Breast epithelium (tissue), 4 donors: ENCODE measurements at regions not wholly inside any gene's neighbourhood (a gene's known extent, or its start where the extent isn't known, plus 50 kb on each side); places are given as distances from the start of the nearest gene placed in this dataset.

Experiments
- DNase-seq, 2 donors: peaks; one replicate each; pipeline ENCODE4 v3.0.0-alpha.2; 2019; ENCODE audit warnings: low spot score in 2 of 2
- H3K27ac ChIP-seq, 2 donors: fragments of 200-600 bp; sonication (generic) in 1 of 2; one replicate each; pipeline ENCODE4 v1.5.1; 2016 to 2019; ENCODE audit warnings: mild to moderate bottlenecking in 1 of 2
- H3K27me3 ChIP-seq, 2 donors: fragments of 200-600 bp; sonication (generic) in 1 of 2; one replicate each; pipeline versions ENCODE4 v1.5.1 to v1.6.0; 2017 to 2019; ENCODE audit warnings: control low read depth in 1 of 2, mild to moderate bottlenecking in 1 of 2
- H3K36me3 ChIP-seq: fragments of 200-600 bp; one replicate; pipeline ENCODE4 v1.5.1; 2019
- H3K4me1 ChIP-seq, 2 donors: fragments of 200-600 bp; sonication (generic); one replicate each; pipeline ENCODE4 v1.5.1; 2016 to 2019; ENCODE audit warnings: control low read depth in 1 of 2
- H3K4me3 ChIP-seq, 3 donors: fragments of 200-600 bp; sonication (generic); 1 replicate in 2 of 3; 2 replicates in 1 of 3; pipeline ENCODE4 v1.5.1; 2016 to 2019; ENCODE audit warnings: mild to moderate bottlenecking in 3 of 3, moderate library complexity in 2 of 3
- H3K9me3 ChIP-seq, 2 donors: fragments of 200-600 bp; sonication (generic) in 1 of 2; one replicate each; pipeline ENCODE4 v1.5.1; 2016 to 2019; ENCODE audit warnings: control low read depth in 1 of 2
- CTCF ChIP-seq, 3 donors: fragments of 450-650 bp; IDR thresholded peaks; one replicate each; pipeline ENCODE4 v1.5.1; 2016 to 2017; ENCODE audit warnings: antibody characterized with exemption in 3 of 3, mild to moderate bottlenecking in 3 of 3, moderate library complexity in 3 of 3
- POLR2A ChIP-seq: fragments of 450-650 bp; IDR thresholded peaks from one replicate; pipeline ENCODE4 v1.6.1; 2016; ENCODE audit warnings: antibody characterized with exemption, mild to moderate bottlenecking, moderate library complexity
- POLR2AphosphoS5 ChIP-seq, 3 donors: sonication (generic); formaldehyde crosslinking; IDR thresholded peaks; one replicate each; pipeline ENCODE4 v1.6.1; 2017; ENCODE audit warnings: antibody characterized with exemption in 3 of 3
- intact Hi-C: fragments of 100-400 bp; cut with DNase I; formaldehyde crosslinking; loops from one replicate; pipeline ENCODE4 v1.15.1; 2023; ENCODE audit warnings: low total_unique reads

DNA sequence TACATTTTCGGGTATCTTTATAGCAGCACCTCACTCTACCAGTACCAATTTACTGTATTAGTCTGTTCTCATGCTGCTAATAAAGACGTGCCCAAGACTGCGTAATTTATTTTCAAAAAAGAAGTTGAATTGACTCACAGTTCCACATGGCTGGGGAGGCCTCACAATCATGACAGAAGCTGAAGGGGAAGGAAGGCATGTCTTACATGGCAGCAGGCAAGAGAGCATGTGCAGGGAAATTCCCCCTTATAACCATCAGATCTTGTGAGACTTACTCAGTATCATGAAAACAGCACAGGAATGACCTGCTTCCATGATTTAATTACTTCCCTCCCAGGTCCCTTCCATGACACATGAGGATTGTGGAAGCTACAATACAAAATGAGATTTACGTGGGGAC, 602.6 kb upstream of the DAB2 start:
- Histone ChIP-seq H3K27me3 (no peaks in the 10 kb centered on the region), H3K36me3 (no peaks in the 10 kb centered on the region), H3K4me1 (no peaks in the 10 kb centered on the region), H3K9me3 (no peaks in the 10 kb centered on the region), H3K27ac (no peak overlapping the region), H3K4me3 (no peak overlapping the region)
- no peak for DNase-seq
- intact Hi-C loops, result no loop called here
- TF ChIP-seq POLR2AphosphoS5 (IDR thresholded peaks at IDR 0.05) (no peak), POLR2A (no peak)

GRCh38 chr5:40025586-40025985, 600.8 kb upstream of the DAB2 start:
- peaks cover 0 to 4% of the 10 kb centered on the region in 2 donors for H3K9me3 ChIP-seq
- no peak for TF ChIP-seq POLR2AphosphoS5 (IDR thresholded peaks at IDR 0.05)
- TF ChIP-seq CTCF (IDR thresholded peaks at IDR 0.05), result no peak
- TF ChIP-seq POLR2A, result no peak
- H3K27ac ChIP-seq, result no peak overlapping the region
- no peak overlapping the region for H3K4me3 ChIP-seq
- no peaks in the 10 kb centered on the region for H3K36me3 ChIP-seq
- DNase-seq, result no peak
- H3K4me1 ChIP-seq, result no peaks in the 10 kb centered on the region
- intact Hi-C loops, result loop anchor here (1.0 kb wide), 1 partner anchor 43 kb away; no protein-coding TSS in a partner anchor
- H3K27me3 ChIP-seq, result no peaks in the 10 kb centered on the region

GRCh38 chr5:40022057-40022456, 597.3 kb upstream of the DAB2 start:
- H3K27ac ChIP-seq, result no peak overlapping the region
- H3K4me1 ChIP-seq, result no peaks in the 10 kb centered on the region
- no peaks in the 10 kb centered on the region for H3K36me3 ChIP-seq
- H3K4me3 ChIP-seq, result no peak overlapping the region
- H3K27me3 ChIP-seq, result no peaks in the 10 kb centered on the region
- intact Hi-C loops, result no loop called here
- no peak for DNase-seq
- peaks cover 0 to 6% of the 10 kb centered on the region in 2 donors for H3K9me3 ChIP-seq
- no peak for TF ChIP-seq POLR2AphosphoS5 (IDR thresholded peaks at IDR 0.05)
- no peak for TF ChIP-seq POLR2A
- no peak for TF ChIP-seq CTCF (IDR thresholded peaks at IDR 0.05)

DNA sequence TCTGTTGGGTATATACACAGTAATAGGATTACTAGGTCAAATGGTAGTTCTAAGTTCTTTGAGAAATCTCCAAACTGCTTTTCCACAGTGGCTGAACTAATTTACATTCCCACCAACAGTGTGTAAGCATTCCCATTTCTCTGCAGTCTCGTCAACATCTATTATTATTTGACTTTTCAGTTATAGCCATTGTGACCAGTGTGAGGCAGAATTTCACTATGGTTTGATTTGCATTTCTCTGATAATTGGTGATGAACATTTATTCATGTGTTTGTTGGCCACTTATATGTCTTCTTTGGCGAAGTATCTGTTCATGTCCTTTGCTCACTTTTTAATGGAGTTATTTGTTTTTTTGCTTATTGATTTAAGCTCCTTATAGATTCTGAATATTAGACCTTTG, 596.2 kb upstream of the DAB2 start:
- no peak for TF ChIP-seq CTCF (IDR thresholded peaks at IDR 0.05)
- no peak for TF ChIP-seq POLR2AphosphoS5 (IDR thresholded peaks at IDR 0.05)
- TF ChIP-seq POLR2A, result no peak
- H3K4me1 ChIP-seq, result no peaks in the 10 kb centered on the region
- peaks cover 0 to 6% of the 10 kb centered on the region in 2 donors for H3K9me3 ChIP-seq
- H3K27me3 ChIP-seq, result no peaks in the 10 kb centered on the region
- H3K4me3 ChIP-seq, result no peak overlapping the region
- H3K36me3 ChIP-seq, result no peaks in the 10 kb centered on the region
- intact Hi-C loops, result no loop called here
- no peak for DNase-seq
- H3K27ac ChIP-seq, result no peak overlapping the region

GRCh38 chr5:40017918-40018317, 593.1 kb upstream of the DAB2 start:
- no peaks in the 10 kb centered on the region for H3K4me1 ChIP-seq
- TF ChIP-seq POLR2AphosphoS5 (IDR thresholded peaks at IDR 0.05), result no peak
- TF ChIP-seq POLR2A, result no peak
- no peak for TF ChIP-seq CTCF (IDR thresholded peaks at IDR 0.05)
- H3K27ac ChIP-seq, result no peak overlapping the region
- H3K4me3 ChIP-seq, result no peak overlapping the region
- intact Hi-C loops, result no loop called here
- H3K36me3 ChIP-seq, result no peaks in the 10 kb centered on the region
- no peak for DNase-seq
- peaks cover 0 to 6% of the 10 kb centered on the region in 2 donors for H3K9me3 ChIP-seq
- no peaks in the 10 kb centered on the region for H3K27me3 ChIP-seq

DNA sequence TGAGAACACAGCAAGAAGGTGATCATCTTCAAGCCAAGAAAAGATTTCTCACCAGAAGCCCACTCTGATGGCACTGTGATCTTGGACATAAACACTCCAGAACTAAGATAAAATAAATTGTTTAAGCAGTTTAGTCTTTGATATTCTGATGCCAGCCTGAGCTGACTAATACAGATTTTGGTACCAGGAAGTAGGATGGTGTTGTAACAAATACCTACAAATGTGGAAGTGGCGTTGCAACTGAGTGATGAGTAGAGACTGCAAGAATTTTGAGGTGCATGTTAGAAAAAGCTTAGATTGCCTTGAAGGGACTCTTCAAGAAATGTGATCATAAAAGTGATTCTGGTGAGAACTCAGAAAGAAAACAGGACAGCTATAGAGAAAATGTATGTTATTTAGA, 592.4 kb upstream of the DAB2 start:
- Histone ChIP-seq H3K9me3 (peaks cover 0 to 6% of the 10 kb centered on the region in 2 donors), H3K36me3 (no peaks in the 10 kb centered on the region), H3K27ac (no peak overlapping the region), H3K4me1 (no peaks in the 10 kb centered on the region), H3K27me3 (no peaks in the 10 kb centered on the region), H3K4me3 (no peak overlapping the region)
- intact Hi-C loops, result no loop called here
- TF ChIP-seq POLR2AphosphoS5 (IDR thresholded peaks at IDR 0.05), result no peak
- no peak for TF ChIP-seq POLR2A
- DNase-seq, result no peak
